ENCODE measurements at regions not wholly inside any gene's neighbourhood (a gene's known extent, or its start where the extent isn't known, plus 50 kb on each side); places are given as distances from the start of the nearest gene placed in this dataset.

DNA sequence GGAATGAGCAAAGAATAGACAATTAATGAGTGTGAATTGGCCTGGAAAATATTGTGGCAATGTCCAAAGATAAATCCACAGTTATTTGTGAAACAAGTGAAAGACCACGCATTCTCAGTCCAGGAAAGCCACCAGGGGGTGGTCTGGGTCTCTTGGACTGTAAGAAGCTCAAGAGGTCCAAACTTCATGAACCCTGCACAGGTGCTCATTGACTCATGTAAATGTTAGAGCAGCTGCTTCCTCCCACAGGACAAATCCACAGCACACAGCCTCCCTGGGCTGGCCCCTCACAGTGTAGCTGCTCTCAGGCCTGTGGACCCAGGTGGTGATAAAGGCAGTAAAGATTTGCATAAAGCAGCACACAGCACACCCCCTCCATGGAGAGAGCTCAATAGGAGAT, 114.0 kb downstream of the ZNF280B start:
- Mint-ChIP-seq H3K36me3 (ENCODE audit: low read depth) (no peaks in the 10 kb centered on the region), H3K4me1 (peaks cover 9% of the 10 kb centered on the region), H3K27ac (no peak overlapping the region), H3K9me3 (peaks cover 11% of the 10 kb centered on the region), H3K4me3 (no peak overlapping the region), H3K27me3 (ENCODE audit: low read depth) (peaks cover 49% of the 10 kb centered on the region)
- TF ChIP-seq, protein P1, sequence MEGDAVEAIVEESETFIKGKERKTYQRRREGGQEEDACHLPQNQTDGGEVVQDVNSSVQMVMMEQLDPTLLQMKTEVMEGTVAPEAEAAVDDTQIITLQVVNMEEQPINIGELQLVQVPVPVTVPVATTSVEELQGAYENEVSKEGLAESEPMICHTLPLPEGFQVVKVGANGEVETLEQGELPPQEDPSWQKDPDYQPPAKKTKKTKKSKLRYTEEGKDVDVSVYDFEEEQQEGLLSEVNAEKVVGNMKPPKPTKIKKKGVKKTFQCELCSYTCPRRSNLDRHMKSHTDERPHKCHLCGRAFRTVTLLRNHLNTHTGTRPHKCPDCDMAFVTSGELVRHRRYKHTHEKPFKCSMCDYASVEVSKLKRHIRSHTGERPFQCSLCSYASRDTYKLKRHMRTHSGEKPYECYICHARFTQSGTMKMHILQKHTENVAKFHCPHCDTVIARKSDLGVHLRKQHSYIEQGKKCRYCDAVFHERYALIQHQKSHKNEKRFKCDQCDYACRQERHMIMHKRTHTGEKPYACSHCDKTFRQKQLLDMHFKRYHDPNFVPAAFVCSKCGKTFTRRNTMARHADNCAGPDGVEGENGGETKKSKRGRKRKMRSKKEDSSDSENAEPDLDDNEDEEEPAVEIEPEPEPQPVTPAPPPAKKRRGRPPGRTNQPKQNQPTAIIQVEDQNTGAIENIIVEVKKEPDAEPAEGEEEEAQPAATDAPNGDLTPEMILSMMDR (IDR thresholded peaks at IDR 0.05; ENCODE audit: unreplicated experiment in 3 of 3), result no peak

DNA sequence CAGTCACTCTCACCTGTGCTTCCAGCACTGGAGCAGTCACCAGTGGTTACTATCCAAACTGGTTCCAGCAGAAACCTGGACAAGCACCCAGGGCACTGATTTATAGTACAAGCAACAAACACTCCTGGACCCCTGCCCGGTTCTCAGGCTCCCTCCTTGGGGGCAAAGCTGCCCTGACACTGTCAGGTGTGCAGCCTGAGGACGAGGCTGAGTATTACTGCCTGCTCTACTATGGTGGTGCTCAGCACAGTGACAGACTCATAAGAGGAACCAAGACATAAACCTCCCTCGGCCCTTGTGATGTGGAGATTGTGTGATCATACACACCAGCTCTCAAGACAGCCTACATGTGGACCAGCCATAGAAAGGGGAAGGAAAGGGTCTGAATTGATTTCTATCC, 113.3 kb downstream of the ZNF280B start:
- TF ChIP-seq, protein P1 (IDR thresholded peaks at IDR 0.05; ENCODE audit: unreplicated experiment in 3 of 3), result no peak
- Mint-ChIP-seq H3K9me3 (peaks cover 11% of the 10 kb centered on the region), H3K4me1 (peaks cover 9% of the 10 kb centered on the region), H3K27ac (no peak overlapping the region), H3K36me3 (ENCODE audit: low read depth) (no peaks in the 10 kb centered on the region), H3K4me3 (no peak overlapping the region), H3K27me3 (ENCODE audit: low read depth) (peaks cover 53% of the 10 kb centered on the region)

DNA sequence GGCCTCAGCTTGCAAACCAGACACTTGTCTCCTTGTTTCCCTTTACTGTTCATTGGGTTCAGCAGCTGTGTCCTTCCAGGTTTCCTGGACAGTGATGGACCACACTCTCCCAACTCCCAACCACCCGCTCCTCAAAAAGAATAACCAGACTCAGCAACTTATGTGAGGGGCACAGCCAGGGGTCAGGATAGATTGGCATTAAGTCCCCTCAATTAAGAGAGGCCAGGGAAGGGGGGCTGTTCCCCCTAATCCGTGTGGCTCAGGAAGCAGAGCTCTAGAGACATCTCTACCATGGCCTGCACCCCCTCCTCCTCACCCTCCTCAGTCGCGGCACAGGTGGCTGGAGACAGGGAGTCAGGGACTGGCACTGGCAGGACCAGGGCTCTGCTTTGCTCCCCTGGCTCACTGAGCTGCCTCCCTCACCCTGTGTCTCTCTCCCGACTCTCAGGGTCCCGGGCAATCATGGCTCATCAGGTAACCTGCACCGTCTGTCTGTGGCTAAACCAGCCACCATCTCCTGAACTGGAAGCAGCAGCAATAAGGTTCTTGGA, 111.7 kb downstream of the ZNF280B start:
- Mint-ChIP-seq H3K36me3 (ENCODE audit: low read depth) (no peaks in the 10 kb centered on the region), H3K4me1 (peaks cover 9% of the 10 kb centered on the region), H3K27ac (no peak overlapping the region)

DNA sequence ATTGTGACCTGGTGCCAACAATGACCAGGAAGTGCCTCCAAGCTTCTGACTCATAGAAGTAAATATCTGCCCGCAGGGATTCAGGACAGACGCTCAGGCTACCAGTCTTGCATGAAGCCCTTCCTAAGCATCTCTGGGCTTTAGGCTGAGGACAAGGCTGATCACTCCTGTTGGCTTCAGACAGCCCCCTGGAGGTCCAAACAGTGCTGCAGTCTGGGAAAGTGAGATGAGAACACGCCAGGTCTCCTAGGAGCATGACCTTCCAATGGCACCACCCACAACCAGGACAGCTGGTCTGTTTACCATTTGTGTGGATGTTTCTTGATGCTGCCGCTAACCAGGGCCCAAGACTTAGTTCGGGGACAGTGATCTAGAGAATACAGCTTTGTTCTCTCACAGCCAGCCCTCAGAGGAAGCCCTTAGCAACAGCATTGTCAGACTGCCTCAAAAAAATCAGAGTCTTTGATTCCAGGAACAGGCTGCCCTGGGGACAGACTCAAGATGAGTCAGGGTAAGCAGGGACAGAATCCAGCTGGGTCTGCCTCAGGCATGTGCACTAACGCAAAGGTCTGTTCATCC, 111.2 kb downstream of the ZNF280B start:
- Mint-ChIP-seq H3K4me3 (no peak overlapping the region), H3K4me1 (peaks cover 9% of the 10 kb centered on the region), H3K9me3 (peaks cover 8% of the 10 kb centered on the region), H3K36me3 (ENCODE audit: low read depth) (no peaks in the 10 kb centered on the region), H3K27me3 (ENCODE audit: low read depth) (peaks cover 43% of the 10 kb centered on the region), H3K27ac (no peak overlapping the region)
- TF ChIP-seq, protein P1 (IDR thresholded peaks at IDR 0.05; ENCODE audit: unreplicated experiment in 3 of 3), result no peak

More for the DNA sequence above, 111.7 kb downstream of the ZNF280B start:
- TF ChIP-seq, protein P1 (IDR thresholded peaks at IDR 0.05; ENCODE audit: unreplicated experiment in 3 of 3), result no peak
- H3K27me3 Mint-ChIP-seq (ENCODE audit: low read depth), result peaks cover 47% of the 10 kb centered on the region
- peaks cover 11% of the 10 kb centered on the region for H3K9me3 Mint-ChIP-seq
- no peak overlapping the region for H3K4me3 Mint-ChIP-seq

DNA sequence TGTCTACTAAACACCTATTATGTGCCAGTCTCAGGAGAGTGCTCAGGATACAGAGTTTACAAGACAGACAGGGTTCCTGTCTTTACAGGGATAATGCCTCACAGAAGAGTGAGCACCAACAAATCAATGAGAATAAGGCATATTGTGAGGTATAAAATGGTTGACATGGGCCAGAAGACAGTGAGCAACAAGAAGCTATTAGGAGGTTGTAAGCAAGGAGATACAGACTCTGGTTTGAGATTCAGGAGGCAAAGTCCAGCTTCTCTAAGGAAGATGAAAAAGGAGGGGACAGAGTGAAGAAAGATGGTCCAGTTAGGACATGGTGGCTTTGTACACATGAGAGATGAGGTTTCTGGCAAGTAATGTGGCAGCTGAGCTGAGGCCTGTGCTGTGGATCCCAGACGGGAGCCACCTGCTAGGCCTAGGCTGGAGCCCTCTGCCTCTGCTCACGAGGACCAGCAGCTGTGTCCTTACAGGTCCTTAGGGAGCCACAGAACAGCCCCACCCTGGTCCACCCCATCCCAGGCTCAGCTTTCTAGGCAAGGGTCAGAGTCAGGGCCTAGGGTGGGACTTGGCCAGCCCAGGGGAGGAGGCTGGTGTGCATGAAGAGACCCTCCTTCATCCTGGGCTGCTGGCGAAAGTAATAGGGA, 110.5 kb downstream of the ZNF280B start:
- TF ChIP-seq, protein P1 (IDR thresholded peaks at IDR 0.05; ENCODE audit: unreplicated experiment in 3 of 3), result no peak
- H3K9me3 Mint-ChIP-seq, result peaks cover 2% of the 10 kb centered on the region
- H3K27ac Mint-ChIP-seq, result no peak overlapping the region
- H3K4me1 Mint-ChIP-seq, result peaks cover 9% of the 10 kb centered on the region
- no peaks in the 10 kb centered on the region for H3K36me3 Mint-ChIP-seq (ENCODE audit: low read depth)
- H3K4me3 Mint-ChIP-seq, result no peak overlapping the region
- peaks cover 44% of the 10 kb centered on the region for H3K27me3 Mint-ChIP-seq (ENCODE audit: low read depth)
